ENCODE measurements at regions not wholly inside any gene's neighbourhood (a gene's known extent, or its start where the extent isn't known, plus 50 kb on each side); places are given as distances from the start of the nearest gene placed in this dataset.

GRCh38 chr1:79638382-79638781 lies 631.9 kb upstream of the ADGRL4 start:
- no peak for DNase-seq (ENCODE audit: low read depth)

- no peak for DNase-seq (ENCODE audit: low read depth)
Observed at GRCh38 chr1:79633456-79633855, 626.9 kb upstream of the ADGRL4 start.

- no peak for DNase-seq (ENCODE audit: low read depth)
Observed at GRCh38 chr1:79629414-79629813, 622.9 kb upstream of the ADGRL4 start.

- DNase-seq (ENCODE audit: low read depth), result no peak
Observed at GRCh38 chr1:79617777-79618176, 611.2 kb upstream of the ADGRL4 start.

GRCh38 chr1:79614762-79615161 lies 608.2 kb upstream of the ADGRL4 start:
- no peak for DNase-seq (ENCODE audit: low read depth)

GRCh38 chr1:79614106-79614505 lies 607.6 kb upstream of the ADGRL4 start:
- no peak for DNase-seq (ENCODE audit: low read depth)

- DNase-seq (ENCODE audit: low read depth), result no peak
Observed at GRCh38 chr1:79613046-79613445, 606.5 kb upstream of the ADGRL4 start.

- no peak for DNase-seq (ENCODE audit: low read depth)
Observed at GRCh38 chr1:79604490-79605198, 598.1 kb upstream of the ADGRL4 start.

GRCh38 chr1:79603843-79604242 lies 597.3 kb upstream of the ADGRL4 start:
- DNase-seq (ENCODE audit: low read depth), result no peak

GRCh38 chr1:79599257-79599656 lies 592.7 kb upstream of the ADGRL4 start:
- no peak for DNase-seq (ENCODE audit: low read depth)

- DNase-seq (ENCODE audit: low read depth), result no peak
Observed at GRCh38 chr1:79595931-79596330, 589.4 kb upstream of the ADGRL4 start.

GRCh38 chr1:79594121-79594698 lies 587.7 kb upstream of the ADGRL4 start:
- DNase-seq (ENCODE audit: low read depth), result no peak

- no peak for DNase-seq (ENCODE audit: low read depth)
Observed at GRCh38 chr1:79592707-79593106, 586.2 kb upstream of the ADGRL4 start.

- DNase-seq (ENCODE audit: low read depth), result no peak
Observed at GRCh38 chr1:79588719-79589118, 582.2 kb upstream of the ADGRL4 start.

- no peak for DNase-seq (ENCODE audit: low read depth)
Observed at GRCh38 chr1:79587229-79587628, 580.7 kb upstream of the ADGRL4 start.

- no peak for DNase-seq (ENCODE audit: low read depth)
Observed at GRCh38 chr1:79585801-79586200, 579.3 kb upstream of the ADGRL4 start.

GRCh38 chr1:79575424-79575823 lies 568.9 kb upstream of the ADGRL4 start:
- DNase-seq (ENCODE audit: low read depth), result no peak

GRCh38 chr1:79568411-79568810 lies 561.9 kb upstream of the ADGRL4 start:
- DNase-seq (ENCODE audit: low read depth), result no peak

GRCh38 chr1:79561521-79561978 lies 555.0 kb upstream of the ADGRL4 start:
- DNase-seq (ENCODE audit: low read depth), result no peak

- DNase-seq (ENCODE audit: low read depth), result no peak
Observed at GRCh38 chr1:79556189-79556588, 549.7 kb upstream of the ADGRL4 start.

GRCh38 chr1:79554688-79555087 lies 548.2 kb upstream of the ADGRL4 start:
- DNase-seq (ENCODE audit: low read depth), result no peak

- DNase-seq (ENCODE audit: low read depth), result no peak
Observed at GRCh38 chr1:79551321-79551720, 544.8 kb upstream of the ADGRL4 start.

- DNase-seq (ENCODE audit: low read depth), result no peak
Observed at GRCh38 chr1:79550402-79550801, 543.9 kb upstream of the ADGRL4 start.

GRCh38 chr1:79549201-79549600 lies 542.7 kb upstream of the ADGRL4 start:
- no peak for DNase-seq (ENCODE audit: low read depth)

Measured in forelimb muscle (tissue), 1 donor.